Glutamatergic neuron (in vitro differentiated cells): ENCODE measurements at regions not wholly inside any gene's neighbourhood (a gene's known extent, or its start where the extent isn't known, plus 50 kb on each side); places are given as distances from the start of the nearest gene placed in this dataset.

ENCODE experiments used
- DNase-seq: peaks from one replicate; pipeline ENCODE4 v3.0.0; 2022
- H3K27ac Mint-ChIP-seq: one replicate; pipeline ENCODE4 v1.8.0; 2020; ENCODE audit warnings: mild to moderate bottlenecking, mixed read lengths, inconsistent platforms; ENCODE audit not compliant: unreplicated experiment
- H3K27me3 Mint-ChIP-seq: one replicate; pipeline ENCODE4 v1.8.0; 2020; ENCODE audit warnings: mild to moderate bottlenecking, moderate library complexity, mixed read lengths, inconsistent platforms; ENCODE audit not compliant: unreplicated experiment
- H3K36me3 Mint-ChIP-seq: one replicate; pipeline ENCODE4 v1.8.0; 2020; ENCODE audit warnings: mild to moderate bottlenecking, mixed read lengths, inconsistent platforms; ENCODE audit not compliant: unreplicated experiment
- H3K4me1 Mint-ChIP-seq: one replicate; pipeline ENCODE4 v1.8.0; 2020; ENCODE audit warnings: mild to moderate bottlenecking, low read depth, mixed read lengths, inconsistent platforms; ENCODE audit not compliant: unreplicated experiment
- H3K4me3 Mint-ChIP-seq: one replicate; pipeline ENCODE4 v1.8.0; 2020; ENCODE audit warnings: mild to moderate bottlenecking, mixed read lengths, inconsistent platforms; ENCODE audit not compliant: unreplicated experiment
- H3K9me3 Mint-ChIP-seq: one replicate; pipeline ENCODE4 v1.8.0; 2020; ENCODE audit warnings: mild to moderate bottlenecking, moderate library complexity, mixed read lengths, inconsistent platforms; ENCODE audit not compliant: unreplicated experiment
- CTCF ChIP-seq: fragments of 200-600 bp; sonication (generic); IDR thresholded peaks from one replicate; pipeline ENCODE4 v1.5.0; 2021; ENCODE audit not compliant: partially characterized antibody, unreplicated experiment

GRCh38 chr20:9919271-9920014 lies 80.6 kb upstream of the PAK5 start:
- Mint-ChIP-seq H3K27me3 (no peaks in the 10 kb centered on the region), H3K27ac (no peak overlapping the region), H3K4me1 (no peaks in the 10 kb centered on the region), H3K4me3 (no peak overlapping the region), H3K9me3 (no peaks in the 10 kb centered on the region), H3K36me3 (no peaks in the 10 kb centered on the region)
- no peak for DNase-seq
- no peak for TF ChIP-seq CTCF

GRCh38 chr20:9918348-9918747 lies 79.5 kb upstream of the PAK5 start:
- H3K27ac Mint-ChIP-seq, result no peak overlapping the region
- no peaks in the 10 kb centered on the region for H3K9me3 Mint-ChIP-seq
- DNase-seq, result no peak
- no peaks in the 10 kb centered on the region for H3K36me3 Mint-ChIP-seq
- TF ChIP-seq CTCF, result no peak
- no peaks in the 10 kb centered on the region for H3K27me3 Mint-ChIP-seq
- no peak overlapping the region for H3K4me3 Mint-ChIP-seq
- H3K4me1 Mint-ChIP-seq, result no peaks in the 10 kb centered on the region

GRCh38 chr20:9916761-9917160 lies 77.9 kb upstream of the PAK5 start:
- Mint-ChIP-seq H3K4me1 (no peaks in the 10 kb centered on the region), H3K27me3 (no peaks in the 10 kb centered on the region)
- TF ChIP-seq CTCF, result no peak

GRCh38 chr20:9912858-9913434 lies 74.1 kb upstream of the PAK5 start:
- Mint-ChIP-seq H3K27me3 (no peaks in the 10 kb centered on the region), H3K36me3 (no peaks in the 10 kb centered on the region), H3K9me3 (no peaks in the 10 kb centered on the region), H3K4me1 (no peaks in the 10 kb centered on the region), H3K27ac (no peak overlapping the region), H3K4me3 (no peak overlapping the region)
- peak; percentile 59 for DNase-seq
- peak; percentile 95 for TF ChIP-seq CTCF

More at GRCh38 chr20:9916761-9917160, 77.9 kb upstream of the PAK5 start:
- H3K9me3 Mint-ChIP-seq, result no peaks in the 10 kb centered on the region
- H3K27ac Mint-ChIP-seq, result no peak overlapping the region
- no peak for DNase-seq
- H3K4me3 Mint-ChIP-seq, result no peak overlapping the region
- no peaks in the 10 kb centered on the region for H3K36me3 Mint-ChIP-seq

GRCh38 chr20:9912290-9912689 lies 73.4 kb upstream of the PAK5 start:
- TF ChIP-seq CTCF, result no peak
- Mint-ChIP-seq H3K9me3 (no peaks in the 10 kb centered on the region), H3K4me3 (no peak overlapping the region), H3K27ac (no peak overlapping the region), H3K4me1 (no peaks in the 10 kb centered on the region), H3K27me3 (no peaks in the 10 kb centered on the region), H3K36me3 (no peaks in the 10 kb centered on the region)
- DNase-seq, result no peak
